H1 (cell line): ENCODE measurements at regions not wholly inside any gene's neighbourhood (a gene's known extent, or its start where the extent isn't known, plus 50 kb on each side); places are given as distances from the start of the nearest gene placed in this dataset.

ENCODE experiments used
- CTCF ChIA-PET: fragments of 300-600 bp; sonication (Branson Sonifier 250); formaldehyde crosslinking; loops from one replicate; lab custom pipeline; 2021; ENCODE audit not compliant: partially characterized antibody; lab: Charles Lee
- POLR2A ChIA-PET: fragments of 300-600 bp; sonication (Branson Sonifier 250); formaldehyde crosslinking; loops from one replicate; lab custom pipeline; 2021; ENCODE audit warnings: inconsistent platforms; ENCODE audit not compliant: partially characterized antibody; lab: Charles Lee
- DNase-seq, 2 experiments: peaks; one replicate each; pipeline versions ENCODE4 v3.0.0 to v3.0.0-alpha.2; 2010 to 2022; ENCODE audit warnings: low spot score in 2 of 2, low read depth in 1 of 2, mixed read lengths in 1 of 2
- FAIRE-seq: peaks from 2 replicates; lab custom pipeline; 2011; peaks lifted over from hg19 to GRCh38; lab: Jason Lieb, UNC
- H2AFZ ChIP-seq: 2 replicates; pipeline ENCODE4 v1.8.1; 2012; ENCODE audit warnings: low read length, inconsistent platforms
- H2AK5ac ChIP-seq: 2 replicates; pipeline ENCODE4 v1.6.1; 2013; ENCODE audit warnings: low read depth, low read length
- H2BK120ac ChIP-seq: replicated peaks from 2 replicates; pipeline ENCODE3; 2013; ENCODE audit warnings: low read depth, low read length, inconsistent platforms
- H2BK12ac ChIP-seq: 2 replicates; pipeline ENCODE4 v1.6.1; 2013; ENCODE audit warnings: low read depth, low read length
- H2BK15ac ChIP-seq: 2 replicates; pipeline ENCODE4 v1.6.1; 2013; ENCODE audit warnings: low read length
- H2BK20ac ChIP-seq: 2 replicates; pipeline ENCODE4 v1.6.1; 2013; ENCODE audit warnings: low read length
- H2BK5ac ChIP-seq: 2 replicates; pipeline ENCODE4 v1.6.1; 2013; ENCODE audit warnings: low read depth, low read length
- H3K14ac ChIP-seq: 2 replicates; pipeline ENCODE4 v1.6.1; 2013; ENCODE audit warnings: inconsistent platforms; ENCODE audit not compliant: insufficient read length
- H3K18ac ChIP-seq: 2 replicates; pipeline ENCODE4 v1.6.1; 2013; ENCODE audit warnings: low read length; ENCODE audit errors: extremely low read depth
- H3K23ac ChIP-seq: 2 replicates; pipeline ENCODE4 v1.6.1; 2013; ENCODE audit warnings: inconsistent platforms; ENCODE audit not compliant: insufficient read length
- H3K23me2 ChIP-seq: 2 replicates; pipeline ENCODE4 v1.6.1; 2013; ENCODE audit warnings: low read depth, low read length
- H3K27ac ChIP-seq: 2 replicates; pipeline ENCODE4 v1.6.1; 2011; ENCODE audit warnings: low read depth, low read length, inconsistent platforms
- H3K27me3 ChIP-seq, 4 experiments: replicated peaks in 1 of 4; 1 replicate in 1 of 4; 2 replicates in 3 of 4; pipeline versions ENCODE4 v1.6.1 to v1.8.1; 2011 to 2013; ENCODE audit warnings: low read length in 3 of 4, mild to moderate bottlenecking in 3 of 4, inconsistent platforms in 2 of 4, mixed read lengths in 2 of 4, moderate library complexity in 1 of 4; ENCODE audit not compliant: control insufficient read depth in 3 of 4, insufficient read depth in 3 of 4; ENCODE audit errors: extremely low read depth in 1 of 4
- H3K36me3 ChIP-seq, 4 experiments: 2 replicates each; pipeline versions ENCODE4 v1.6.1 to v1.8.1; 2011 to 2013; ENCODE audit warnings: mild to moderate bottlenecking in 4 of 4, low read length in 3 of 4, moderate library complexity in 2 of 4, control low read depth in 1 of 4, inconsistent platforms in 1 of 4; ENCODE audit not compliant: insufficient read depth in 4 of 4, control insufficient read depth in 2 of 4
- H3K4ac ChIP-seq: replicated peaks from 2 replicates; pipeline ENCODE3; 2013; ENCODE audit warnings: low read length, low read depth, mixed read lengths, inconsistent platforms; ENCODE audit not compliant: insufficient read length
- H3K4me1 ChIP-seq, 4 experiments: replicated peaks in 1 of 4; 1 replicate in 1 of 4; 2 replicates in 3 of 4; pipeline versions ENCODE4 v1.6.1 to v1.8.1; 2011 to 2013; ENCODE audit warnings: low read length in 3 of 4, inconsistent platforms in 2 of 4, mixed read lengths in 1 of 4; ENCODE audit not compliant: insufficient read depth in 4 of 4, control insufficient read depth in 3 of 4
- H3K4me2 ChIP-seq, 2 experiments: 2 replicates each; pipeline versions ENCODE4 v1.6.1 to v1.8.1; 2011 to 2013; ENCODE audit warnings: low read depth in 2 of 2, low read length in 2 of 2, control low read depth in 1 of 2, inconsistent platforms in 1 of 2, mild to moderate bottlenecking in 1 of 2; ENCODE audit not compliant: insufficient read depth in 1 of 2
- H3K4me3 ChIP-seq, 4 experiments: fragments of 200-600, 300-600 bp in 1 of 4; sonication (generic), shearing (Covaris generic), sonication (Bioruptor Twin) in 1 of 4; 2 replicates each; pipeline versions ENCODE4 v1.5.1 to v1.8.1; 2011 to 2016; ENCODE audit warnings: low read length in 4 of 4, low read depth in 3 of 4, control low read depth in 2 of 4, inconsistent platforms in 2 of 4, mild to moderate bottlenecking in 2 of 4, mixed read lengths in 1 of 4, moderate library complexity in 1 of 4; ENCODE audit not compliant: insufficient read depth in 2 of 4; ENCODE audit errors: extremely low read depth in 1 of 4
- H3K56ac ChIP-seq: replicated peaks from 2 replicates; pipeline ENCODE3; 2013; ENCODE audit warnings: low read depth, mild to moderate bottlenecking, mixed read lengths, low read length, inconsistent platforms; ENCODE audit not compliant: insufficient read length
- H3K79me1 ChIP-seq: 2 replicates; pipeline ENCODE4 v1.6.1; 2013; ENCODE audit warnings: low read depth, low read length, control low read depth
- H3K79me2 ChIP-seq, 2 experiments: 2 replicates each; pipeline versions ENCODE4 v1.6.1 to v1.8.1; 2012 to 2013; ENCODE audit warnings: low read length in 2 of 2, mild to moderate bottlenecking in 2 of 2, inconsistent platforms in 1 of 2; ENCODE audit not compliant: insufficient read depth in 2 of 2, control insufficient read depth in 1 of 2
- H3K9ac ChIP-seq, 4 experiments: replicated peaks in 1 of 4; 1 replicate in 1 of 4; 2 replicates in 3 of 4; pipeline versions ENCODE4 v1.6.1 to v1.8.1; 2011 to 2013; ENCODE audit warnings: low read depth in 3 of 4, low read length in 3 of 4, control low read depth in 2 of 4, mild to moderate bottlenecking in 2 of 4, moderate library complexity in 2 of 4, inconsistent platforms in 1 of 4; ENCODE audit errors: extremely low read depth in 1 of 4
- H3K9me3 ChIP-seq, 2 experiments: 2 replicates each; pipeline versions ENCODE4 v1.6.1 to v1.8.1; 2012 to 2013; ENCODE audit warnings: mild to moderate bottlenecking in 2 of 2, moderate library complexity in 2 of 2, control low read depth in 1 of 2, inconsistent platforms in 1 of 2, low read depth in 1 of 2, low read length in 1 of 2, mixed read lengths in 1 of 2; ENCODE audit not compliant: insufficient read depth in 2 of 2
- H4K20me1 ChIP-seq, 2 experiments: replicated peaks in 1 of 2; 2 replicates each; pipeline versions ENCODE3 to v1.8.1; 2011 to 2013; ENCODE audit warnings: inconsistent platforms in 2 of 2, low read length in 2 of 2, mild to moderate bottlenecking in 1 of 2; ENCODE audit not compliant: insufficient read depth in 2 of 2, control insufficient read depth in 1 of 2
- H4K5ac ChIP-seq: 2 replicates; pipeline ENCODE4 v1.6.1; 2013; ENCODE audit warnings: low read length, low read depth, mixed read lengths, inconsistent platforms; ENCODE audit not compliant: insufficient read length
- H4K8ac ChIP-seq: 2 replicates; pipeline ENCODE4 v1.8.0; 2013; ENCODE audit warnings: mild to moderate bottlenecking, moderate library complexity, low read length, inconsistent platforms; ENCODE audit not compliant: insufficient read depth; ENCODE audit errors: extremely low read depth
- H4K91ac ChIP-seq: replicated peaks from 2 replicates; pipeline ENCODE3; 2013; ENCODE audit warnings: low read length, mixed read lengths, inconsistent platforms; ENCODE audit not compliant: insufficient read length
- BRCA1 ChIP-seq: IDR thresholded peaks from 2 replicates; pipeline ENCODE4 v1.6.1; 2012; ENCODE audit warnings: low read depth, low read length, improper control_type of control experiment
- CHD1 ChIP-seq: IDR thresholded peaks from 2 replicates; pipeline ENCODE4 v1.6.1; 2012; ENCODE audit warnings: low read depth, low read length, improper control_type of control experiment
- CTCF ChIP-seq, 3 experiments: IDR thresholded peaks; 1 replicate in 2 of 3; 2 replicates in 1 of 3; pipeline versions ENCODE4 v1.5.1 to v1.6.1; 2011; ENCODE audit warnings: low read length in 3 of 3, mild to moderate bottlenecking in 3 of 3, inconsistent platforms in 2 of 3, low read depth in 1 of 3, moderate library complexity in 1 of 3; ENCODE audit not compliant: insufficient read depth in 1 of 3; ENCODE audit errors: control extremely low read depth in 1 of 3
- EGR1 ChIP-seq: IDR thresholded peaks from 2 replicates; pipeline ENCODE4 v1.6.1; 2011; ENCODE audit warnings: low read depth, low read length, borderline replicate concordance
- FOSL1 ChIP-seq: IDR thresholded peaks from 2 replicates; pipeline ENCODE4 v1.6.1; 2011; ENCODE audit warnings: mild to moderate bottlenecking, low read depth, low read length, moderate library complexity; ENCODE audit not compliant: insufficient read depth
- GABPA ChIP-seq: IDR thresholded peaks from 2 replicates; pipeline ENCODE4 v1.6.1; 2011; ENCODE audit warnings: mild to moderate bottlenecking, low read length, moderate library complexity, borderline replicate concordance; ENCODE audit not compliant: insufficient read depth
- JUND ChIP-seq: IDR thresholded peaks from 2 replicates; pipeline ENCODE4 v1.6.1; 2011; ENCODE audit warnings: mild to moderate bottlenecking, improper control_type of control experiment, low read length
- NANOG ChIP-seq: IDR thresholded peaks from 2 replicates; pipeline ENCODE4 v1.6.1; 2011; ENCODE audit warnings: low read length, low read depth, mild to moderate bottlenecking, inconsistent platforms; ENCODE audit not compliant: insufficient read depth, poor library complexity, severe bottlenecking
- SIN3A ChIP-seq, 2 experiments: IDR thresholded peaks in 1 of 2; conservative IDR thresholded peaks in 1 of 2; 2 replicates each; pipeline ENCODE4 v1.6.1; 2011 to 2012; ENCODE audit warnings: low read length in 2 of 2, improper control_type of control experiment in 1 of 2, low read depth in 1 of 2, mild to moderate bottlenecking in 1 of 2
- SIX5 ChIP-seq: IDR thresholded peaks from 2 replicates; pipeline ENCODE4 v1.6.1; 2011; ENCODE audit warnings: mild to moderate bottlenecking, low read depth, low read length
- SUZ12 ChIP-seq: fragments of 200-600 bp; sonication (generic); IDR thresholded peaks from 2 replicates; pipeline ENCODE4 v1.6.1; 2012; ENCODE audit warnings: mild to moderate bottlenecking, inconsistent platforms, low read length, moderate library complexity, mixed read lengths
- TAF7 ChIP-seq: optimal IDR thresholded peaks from 2 replicates; pipeline ENCODE3; 2011; ENCODE audit warnings: low read depth, mild to moderate bottlenecking, inconsistent platforms, low read length, moderate library complexity, borderline replicate concordance
- TEAD4 ChIP-seq: IDR thresholded peaks from 2 replicates; pipeline ENCODE4 v1.6.1; 2012; ENCODE audit warnings: low read depth, low read length, inconsistent platforms, mixed read lengths
- WGBS, 2 experiments: shearing (Covaris generic) in 1 of 2; methylation state at CpG; one replicate each; pipeline versions ENCODE4 v1.1.6 to v1.1.7; 2013 to 2015; ENCODE audit warnings: low lambda C conversion rate in 2 of 2, mixed read lengths in 2 of 2, inconsistent platforms in 1 of 2, low coverage in 1 of 2, missing lambda C conversion rate in 1 of 2; ENCODE audit not compliant: insufficient replicate concordance in 2 of 2, insufficient coverage in 1 of 2, insufficient read length in 1 of 2; ENCODE audit errors: extremely low coverage in 1 of 2, missing lambda C conversion rate in 1 of 2; 5-methylcytosine and 5-hydroxymethylcytosine counted together

DNA sequence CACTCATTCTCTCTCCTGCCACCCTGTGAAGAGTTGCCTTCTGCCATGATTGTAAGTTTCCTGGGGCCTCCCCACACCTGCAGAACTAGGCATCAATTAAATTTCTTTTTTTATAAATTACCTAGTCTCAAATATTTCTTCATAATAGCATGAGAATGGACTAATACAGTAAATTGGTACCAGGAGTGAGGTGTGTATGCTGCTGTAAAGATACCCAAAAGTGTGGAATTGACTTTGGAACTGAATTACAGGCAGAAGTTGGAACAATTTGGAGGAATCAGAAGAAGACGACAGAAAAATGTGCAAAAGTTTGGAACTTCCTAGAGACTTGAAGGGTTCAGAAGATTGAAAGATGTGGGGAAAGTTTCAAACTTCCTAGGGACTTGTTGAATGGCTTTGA, 308.1 kb upstream of the TMPRSS15 start:
- peaks cover 0 to 6% of the 10 kb centered on the region in 2 experiments; a peak in 2 of 4 replicates for H3K9me3 ChIP-seq
- no peak overlapping the region for H4K91ac ChIP-seq
- no peak overlapping the region for H2AK5ac ChIP-seq
- no peak overlapping the region for H3K4me3 ChIP-seq
- H4K8ac ChIP-seq: no peak overlapping the region
- H3K56ac ChIP-seq: no peak overlapping the region
- WGBS, 2 experiments: 91% methylated on average over 1 of the region's 1 CpG; no CpG with 5 or more reads in 1 of the 2 experiments
- H2BK20ac ChIP-seq: no peak overlapping the region
- H2BK5ac ChIP-seq: no peak overlapping the region
- H2BK120ac ChIP-seq: no peak overlapping the region
- DNase-seq (no peak), FAIRE-seq (no peak)
- no peak overlapping the region for H3K18ac ChIP-seq
- no peaks in the 10 kb centered on the region for H3K79me1 ChIP-seq
- H3K79me2 ChIP-seq: no peaks in the 10 kb centered on the region
- no peak overlapping the region for H3K27ac ChIP-seq
- H3K4me1 ChIP-seq: no peaks in the 10 kb centered on the region
- H2BK12ac ChIP-seq: no peak overlapping the region
- no peak overlapping the region for H3K4me2 ChIP-seq
- H2AFZ ChIP-seq: no peak overlapping the region
- no peaks in the 10 kb centered on the region for H3K23me2 ChIP-seq
- no peak overlapping the region for H4K5ac ChIP-seq
- H4K20me1 ChIP-seq: no peaks in the 10 kb centered on the region
- H3K14ac ChIP-seq: no peak overlapping the region
- H3K27me3 ChIP-seq: no peaks in the 10 kb centered on the region
- H3K23ac ChIP-seq: no peak overlapping the region
- ChIA-PET POLR2A (no interaction called here), CTCF (no interaction called here)
- no peak overlapping the region for H3K9ac ChIP-seq
- H3K36me3 ChIP-seq: no peaks in the 10 kb centered on the region
- H3K4ac ChIP-seq: no peak overlapping the region
- H2BK15ac ChIP-seq: no peak overlapping the region
- TF ChIP-seq TAF7: no peak
- no peak for TF ChIP-seq JUND
- TF ChIP-seq BRCA1: no peak
- TF ChIP-seq SUZ12: no peak
- no peak for TF ChIP-seq SIN3A (conservative IDR thresholded peaks at IDR 0.05 in 1 of 2, IDR thresholded peaks at IDR 0.05 in 1 of 2; ENCODE audit: low read depth in 1 of 2, low read length in 2 of 2)
- no peak for TF ChIP-seq CHD1
- TF ChIP-seq GABPA: no peak
- no peak for TF ChIP-seq CTCF (IDR thresholded peaks at IDR 0.05; ENCODE audit: control extremely low read depth in 1 of 3, insufficient read depth in 1 of 3, low read depth in 1 of 3, low read length in 3 of 3)
- TF ChIP-seq SIX5: no peak
- TF ChIP-seq FOSL1: no peak
- TF ChIP-seq EGR1: no peak
- no peak for TF ChIP-seq NANOG
- no peak for TF ChIP-seq TEAD4
